ENCODE measurements at regions not wholly inside any gene's neighbourhood (a gene's known extent, or its start where the extent isn't known, plus 50 kb on each side); places are given as distances from the start of the nearest gene placed in this dataset.

DNA sequence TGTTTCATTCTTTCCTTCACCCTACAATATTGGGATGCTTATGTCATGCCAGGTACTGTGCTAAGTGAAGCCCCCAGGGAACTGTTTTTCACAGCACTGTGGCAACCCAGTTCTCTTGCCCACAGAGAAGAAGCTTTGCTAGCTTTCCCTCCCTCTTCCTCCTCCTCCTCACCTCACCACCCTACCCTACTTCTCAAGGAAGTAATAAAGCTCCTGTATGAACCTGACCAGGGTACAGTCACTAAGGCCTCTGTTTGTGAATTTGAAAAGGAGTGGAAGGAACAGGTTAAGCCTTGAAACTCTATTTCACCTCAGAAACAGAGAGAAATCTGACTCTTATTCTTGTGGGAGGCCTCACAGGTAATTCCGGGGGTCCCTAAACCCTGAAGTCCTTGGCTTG lies 219.4 kb upstream of the RADX start:
- TF ChIP-seq STAT1 (IDR thresholded peaks at IDR 0.05; ENCODE audit: unreplicated experiment) (no peak), JUNB (IDR thresholded peaks at IDR 0.05; ENCODE audit: unreplicated experiment) (no peak), ETS1 (IDR thresholded peaks at IDR 0.05) (no peak)

DNA sequence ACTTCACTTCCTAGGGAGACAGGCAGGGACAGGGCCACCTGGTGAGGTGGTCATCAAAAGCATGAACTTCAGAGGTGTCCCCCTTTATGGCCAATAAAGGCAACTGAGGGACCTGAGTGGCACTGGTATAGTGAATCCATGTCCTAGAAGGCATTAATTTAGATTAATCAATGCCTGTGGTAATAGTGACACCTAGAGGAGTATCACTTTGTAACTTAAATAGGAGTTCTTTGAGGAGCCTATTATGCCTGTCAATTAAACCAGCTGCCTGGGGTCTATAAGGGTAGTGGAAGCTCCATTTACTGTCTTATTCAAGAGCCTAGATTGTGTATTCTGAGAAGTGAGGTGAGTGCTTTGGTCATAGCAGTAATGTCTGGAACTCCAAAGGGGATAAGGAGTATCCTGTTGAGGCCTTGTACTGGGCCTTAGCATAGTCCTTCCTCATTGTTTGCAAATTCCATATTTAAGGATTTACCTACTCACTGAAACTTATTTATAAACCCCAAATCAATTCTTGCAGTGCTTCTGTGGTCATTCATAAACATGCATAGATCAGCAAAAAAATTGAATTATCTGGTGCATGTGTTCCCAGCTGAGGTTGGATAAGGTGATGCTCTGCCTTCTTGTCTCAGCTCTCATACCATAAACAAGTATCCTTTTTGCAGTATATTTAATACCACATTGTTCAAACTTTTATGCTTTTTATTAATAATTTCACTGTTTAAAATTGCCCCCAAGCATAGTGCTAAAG lies 213.8 kb upstream of the RADX start:
- no peaks in the 10 kb centered on the region for H3K36me3 ChIP-seq (ENCODE audit: insufficient read depth)
- H3K79me2 ChIP-seq (replicated peaks; ENCODE audit: insufficient read depth), result no peaks in the 10 kb centered on the region
- H3K27ac Mint-ChIP-seq, result no peak overlapping the region
- no peaks in the 10 kb centered on the region for H3K27me3 ChIP-seq (ENCODE audit: insufficient read depth)
- DNase-seq (ENCODE audit: low spot score), result peak; percentile 21
- peaks cover under 1% of the 10 kb centered on the region for H3K27me3 Mint-ChIP-seq (ENCODE audit: insufficient read depth, low read depth, poor library complexity)
- TF ChIP-seq, protein P1, sequence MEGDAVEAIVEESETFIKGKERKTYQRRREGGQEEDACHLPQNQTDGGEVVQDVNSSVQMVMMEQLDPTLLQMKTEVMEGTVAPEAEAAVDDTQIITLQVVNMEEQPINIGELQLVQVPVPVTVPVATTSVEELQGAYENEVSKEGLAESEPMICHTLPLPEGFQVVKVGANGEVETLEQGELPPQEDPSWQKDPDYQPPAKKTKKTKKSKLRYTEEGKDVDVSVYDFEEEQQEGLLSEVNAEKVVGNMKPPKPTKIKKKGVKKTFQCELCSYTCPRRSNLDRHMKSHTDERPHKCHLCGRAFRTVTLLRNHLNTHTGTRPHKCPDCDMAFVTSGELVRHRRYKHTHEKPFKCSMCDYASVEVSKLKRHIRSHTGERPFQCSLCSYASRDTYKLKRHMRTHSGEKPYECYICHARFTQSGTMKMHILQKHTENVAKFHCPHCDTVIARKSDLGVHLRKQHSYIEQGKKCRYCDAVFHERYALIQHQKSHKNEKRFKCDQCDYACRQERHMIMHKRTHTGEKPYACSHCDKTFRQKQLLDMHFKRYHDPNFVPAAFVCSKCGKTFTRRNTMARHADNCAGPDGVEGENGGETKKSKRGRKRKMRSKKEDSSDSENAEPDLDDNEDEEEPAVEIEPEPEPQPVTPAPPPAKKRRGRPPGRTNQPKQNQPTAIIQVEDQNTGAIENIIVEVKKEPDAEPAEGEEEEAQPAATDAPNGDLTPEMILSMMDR (conservative IDR thresholded peaks at IDR 0.05; ENCODE audit: low read depth in 2 of 2), result peak; percentile 33 to 54; a peak in 3 of 4 replicates
- TF ChIP-seq JUNB (IDR thresholded peaks at IDR 0.05; ENCODE audit: unreplicated experiment), result no peak
- no peak overlapping the region for H3K4me3 ChIP-seq
- H3K27ac ChIP-seq (ENCODE audit: low read depth), result no peak overlapping the region
- no peak overlapping the region for H3K4me2 ChIP-seq
- no peaks in the 10 kb centered on the region for H3K4me1 ChIP-seq (ENCODE audit: insufficient read depth)
- no peaks in the 10 kb centered on the region for H3K4me1 Mint-ChIP-seq
- peak; percentile 55; the same call in 2 of the 3 replicates for ATAC-seq
- no peaks in the 10 kb centered on the region for H4K20me1 ChIP-seq (replicated peaks; ENCODE audit: insufficient read depth)
- no peaks in the 10 kb centered on the region for H3K36me3 Mint-ChIP-seq (ENCODE audit: low read depth)
- H3K9me3 Mint-ChIP-seq, result peaks cover 6% of the 10 kb centered on the region; the same call in 1 of the 3 replicates
- no peak overlapping the region for H2AFZ ChIP-seq
- H3K9me2 ChIP-seq (ENCODE audit: insufficient read depth), result no peaks in the 10 kb centered on the region
- H3K4me3 Mint-ChIP-seq, result no peak overlapping the region
- H3F3A ChIP-seq (replicated peaks; ENCODE audit: low read depth), result no peaks in the 10 kb centered on the region

More for the DNA sequence above, 219.4 kb upstream of the RADX start:
- ATAC-seq (no peak), DNase-seq (ENCODE audit: low spot score) (no peak)
- Histone ChIP-seq H3K27me3 (ENCODE audit: insufficient read depth) (no peaks in the 10 kb centered on the region), H3K27ac (ENCODE audit: low read depth) (no peak overlapping the region), H3K4me2 (no peak overlapping the region), H3K36me3 (ENCODE audit: insufficient read depth) (no peaks in the 10 kb centered on the region), H2AFZ (no peak overlapping the region), H3K4me3 (no peak overlapping the region), H3K4me1 (ENCODE audit: insufficient read depth) (no peaks in the 10 kb centered on the region), H4K20me1 (replicated peaks; ENCODE audit: insufficient read depth) (no peaks in the 10 kb centered on the region), H3K9me2 (ENCODE audit: insufficient read depth) (no peaks in the 10 kb centered on the region), H3F3A (replicated peaks; ENCODE audit: low read depth) (no peaks in the 10 kb centered on the region), H3K79me2 (replicated peaks; ENCODE audit: insufficient read depth) (no peaks in the 10 kb centered on the region)
- Mint-ChIP-seq H3K4me3 (no peak overlapping the region), H3K27ac (no peak overlapping the region), H3K36me3 (ENCODE audit: low read depth) (no peaks in the 10 kb centered on the region), H3K9me3 (peaks cover 2% of the 10 kb centered on the region; the same call in 1 of the 3 replicates), H3K4me1 (no peaks in the 10 kb centered on the region), H3K27me3 (ENCODE audit: insufficient read depth, low read depth, poor library complexity) (peaks cover 2% of the 10 kb centered on the region)

DNA sequence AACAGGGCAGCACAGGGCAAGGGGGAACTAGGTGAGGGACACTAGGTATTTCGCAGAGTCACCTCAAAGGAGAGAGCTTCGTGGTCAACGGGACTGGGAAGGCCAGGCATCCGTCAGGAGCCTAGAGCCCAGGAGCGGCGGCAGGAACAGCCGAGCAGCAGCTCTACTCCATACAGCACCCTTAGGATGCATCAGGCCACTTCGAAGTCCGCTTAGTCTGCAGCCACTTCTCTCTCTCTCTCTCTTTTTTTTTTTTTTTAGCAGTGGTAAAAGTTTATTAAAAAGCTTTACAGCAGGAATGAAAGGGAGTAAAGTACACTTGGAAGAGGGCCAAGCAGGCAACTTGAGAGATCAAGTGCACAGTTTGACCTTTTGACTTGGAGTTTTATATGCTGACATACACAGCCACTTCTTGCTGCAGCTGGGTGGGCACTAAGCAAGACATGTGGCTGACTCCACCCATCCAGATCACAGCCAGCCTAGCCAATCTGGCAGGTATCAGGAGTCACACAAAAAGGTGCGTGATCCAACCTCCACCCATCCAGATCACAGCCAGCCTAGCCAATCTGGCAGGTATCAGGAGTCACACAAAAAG lies 209.7 kb upstream of the RADX start:
- ATAC-seq (no peak), DNase-seq (ENCODE audit: low spot score) (no peak)
- no peaks in the 10 kb centered on the region for H3K36me3 Mint-ChIP-seq (ENCODE audit: low read depth)
- H3K4me1 Mint-ChIP-seq, result no peaks in the 10 kb centered on the region
- no peak overlapping the region for H3K4me3 Mint-ChIP-seq
- peaks cover 8% of the 10 kb centered on the region; the same call in 1 of the 3 replicates for H3K9me3 Mint-ChIP-seq
- Histone ChIP-seq H3F3A (replicated peaks; ENCODE audit: low read depth) (no peaks in the 10 kb centered on the region), H3K4me2 (no peak overlapping the region), H3K36me3 (ENCODE audit: insufficient read depth) (no peaks in the 10 kb centered on the region), H3K27ac (ENCODE audit: low read depth) (no peak overlapping the region), H3K4me1 (ENCODE audit: insufficient read depth) (no peaks in the 10 kb centered on the region), H3K4me3 (no peak overlapping the region), H4K20me1 (replicated peaks; ENCODE audit: insufficient read depth) (no peaks in the 10 kb centered on the region), H3K79me2 (replicated peaks; ENCODE audit: insufficient read depth) (no peaks in the 10 kb centered on the region), H3K27me3 (ENCODE audit: insufficient read depth) (no peaks in the 10 kb centered on the region), H2AFZ (no peak overlapping the region), H3K9me2 (ENCODE audit: insufficient read depth) (no peaks in the 10 kb centered on the region)
- no peaks in the 10 kb centered on the region for H3K27me3 Mint-ChIP-seq (ENCODE audit: insufficient read depth, low read depth, poor library complexity)
- H3K27ac Mint-ChIP-seq, result no peak overlapping the region
- TF ChIP-seq ETS1 (IDR thresholded peaks at IDR 0.05), result no peak
- no peak for TF ChIP-seq EZH2 (IDR thresholded peaks at IDR 0.05; ENCODE audit: low read depth, unreplicated experiment)
- no peak for TF ChIP-seq ZNF114 (CRISPR knock-in tag; IDR thresholded peaks at IDR 0.05)
- no peak for TF ChIP-seq CREB1 (CRISPR knock-in tag; IDR thresholded peaks at IDR 0.05; ENCODE audit: low read depth)

Measured in GM23338 (cell line).